ENCODE measurements at regions not wholly inside any gene's neighbourhood (a gene's known extent, or its start where the extent isn't known, plus 50 kb on each side); places are given as distances from the start of the nearest gene placed in this dataset.

- no peak for DNase-seq (ENCODE audit: extremely low spot score in 2 of 2)
- Histone ChIP-seq H3K36me3 (no peaks in the 10 kb centered on the region), H3K27me3 (no peaks in the 10 kb centered on the region), H3K27ac (no peak overlapping the region), H3K4me3 (no peak overlapping the region), H3K9me3 (no peaks in the 10 kb centered on the region), H3K4me1 (no peaks in the 10 kb centered on the region)
- intact Hi-C loops (cut with DNase I): no loop called here
- TF ChIP-seq CTCF (IDR thresholded peaks at IDR 0.05) (no peak), POLR2A (IDR thresholded peaks at IDR 0.05) (no peak), POLR2AphosphoS5 (IDR thresholded peaks at IDR 0.05; ENCODE audit: insufficient read depth in 1 of 2, low read depth in 1 of 2) (no peak)
Measured at GRCh38 chr6:14959324-14959885, 286.5 kb upstream of the JARID2 start.

GRCh38 chr6:14964556-14965270 is 281.2 kb upstream of the JARID2 start:
- intact Hi-C loops (cut with DNase I): no loop called here
- H3K27ac ChIP-seq: no peak overlapping the region
- TF ChIP-seq POLR2AphosphoS5 (IDR thresholded peaks at IDR 0.05; ENCODE audit: insufficient read depth in 1 of 2, low read depth in 1 of 2): no peak
- TF ChIP-seq POLR2A (IDR thresholded peaks at IDR 0.05): no peak
- TF ChIP-seq CTCF (IDR thresholded peaks at IDR 0.05): no peak
- DNase-seq (ENCODE audit: extremely low spot score in 2 of 2): no peak
- H3K4me1 ChIP-seq: no peaks in the 10 kb centered on the region
- H3K9me3 ChIP-seq: no peaks in the 10 kb centered on the region
- H3K36me3 ChIP-seq: no peaks in the 10 kb centered on the region
- H3K4me3 ChIP-seq: no peak overlapping the region
- H3K27me3 ChIP-seq: no peaks in the 10 kb centered on the region

- no peak for DNase-seq (ENCODE audit: extremely low spot score in 2 of 2)
- H3K27ac ChIP-seq: no peak overlapping the region
- TF ChIP-seq POLR2A (IDR thresholded peaks at IDR 0.05): no peak
- no peak for TF ChIP-seq CTCF (IDR thresholded peaks at IDR 0.05)
- no peak for TF ChIP-seq POLR2AphosphoS5 (IDR thresholded peaks at IDR 0.05; ENCODE audit: insufficient read depth in 1 of 2, low read depth in 1 of 2)
- no peaks in the 10 kb centered on the region for H3K9me3 ChIP-seq
- H3K4me1 ChIP-seq: no peaks in the 10 kb centered on the region
- no peaks in the 10 kb centered on the region for H3K27me3 ChIP-seq
- no peak overlapping the region for H3K4me3 ChIP-seq
- no peaks in the 10 kb centered on the region for H3K36me3 ChIP-seq
- intact Hi-C loops (cut with DNase I): no loop called here
Measured at GRCh38 chr6:14965424-14966075, 280.3 kb upstream of the JARID2 start.

GRCh38 chr6:14966096-14966905 is 279.6 kb upstream of the JARID2 start:
- Histone ChIP-seq H3K9me3 (no peaks in the 10 kb centered on the region), H3K27ac (no peak overlapping the region), H3K27me3 (no peaks in the 10 kb centered on the region), H3K4me1 (no peaks in the 10 kb centered on the region), H3K36me3 (no peaks in the 10 kb centered on the region), H3K4me3 (no peak overlapping the region)
- intact Hi-C loops (cut with DNase I): no loop called here
- no peak for TF ChIP-seq POLR2A (IDR thresholded peaks at IDR 0.05)
- no peak for TF ChIP-seq CTCF (IDR thresholded peaks at IDR 0.05)
- no peak for TF ChIP-seq POLR2AphosphoS5 (IDR thresholded peaks at IDR 0.05; ENCODE audit: insufficient read depth in 1 of 2, low read depth in 1 of 2)
- DNase-seq (ENCODE audit: extremely low spot score in 2 of 2): no peak
